Left colon (tissue), 2 donors: ENCODE measurements at regions not wholly inside any gene's neighbourhood (a gene's known extent, or its start where the extent isn't known, plus 50 kb on each side); places are given as distances from the start of the nearest gene placed in this dataset.
"Not testable (repeated sequence)": the region's sequence is repeated elsewhere in the genome, so short reads cannot be mapped to it uniquely, and the experiment has no call there.

Source experiments
- ATAC-seq: fragments of 200-7000 bp; cut with Tn5 transposase; one replicate; pipeline ENCODE4 v1.9.1; 2020; ENCODE audit warnings: mild to moderate bottlenecking, moderate library complexity
- DNase-seq, 2 donors: peaks; one replicate each; pipeline ENCODE4 v3.0.0-alpha.2; 2020
- intact Hi-C, 2 donors: fragments of 100-400 bp; cut with DNase I in 1 of 2; cut with micrococcal nuclease in 1 of 2; formaldehyde crosslinking; loops; one replicate each; pipeline versions ENCODE4 v1.11.2 to v1.14.0; 2022; cut with DNase I, micrococcal nuclease
- donor health status: DM: no; HTN: no; CAD: no.
- donor health status: DM: yes; HTN: yes; CAD: no.

GRCh38 chr13:75986818-75987217 is 350.7 kb downstream of the LMO7 start:
- no peak for ATAC-seq
- intact Hi-C loops, result no loop called here
- DNase-seq, result no peak

- no peak for DNase-seq
- no peak for ATAC-seq
- intact Hi-C loops, result no loop called here
Measured at GRCh38 chr13:75985132-75985531, 349.0 kb downstream of the LMO7 start.

GRCh38 chr13:75978818-75979217 is 342.7 kb downstream of the LMO7 start:
- DNase-seq, result no peak
- ATAC-seq, result no peak
- intact Hi-C loops, result no loop called here

- intact Hi-C loops, result no loop called here
- no peak for DNase-seq
- ATAC-seq, result no peak
Measured at GRCh38 chr13:75968103-75968838, 332.1 kb downstream of the LMO7 start.

GRCh38 chr13:75963302-75963701 is 327.2 kb downstream of the LMO7 start:
- intact Hi-C loops, result no loop called here
- DNase-seq (no peak), ATAC-seq (no peak)

GRCh38 chr13:75961911-75962310 is 325.8 kb downstream of the LMO7 start:
- DNase-seq, result no peak
- intact Hi-C loops, result no loop called here
- ATAC-seq, result no peak

- no peak for DNase-seq
- intact Hi-C loops, result no loop called here
- ATAC-seq, result no peak
Measured at GRCh38 chr13:75960538-75960994, 324.4 kb downstream of the LMO7 start.

GRCh38 chr13:75959861-75960481 is 323.8 kb downstream of the LMO7 start:
- no peak for DNase-seq
- ATAC-seq, result no peak
- intact Hi-C loops, result no loop called here

- intact Hi-C loops, DNase-seq, ATAC-seq: not testable (repeated sequence)
Measured at GRCh38 chr13:75953589-75953988, 317.5 kb downstream of the LMO7 start.

GRCh38 chr13:75947448-75947847 is 311.3 kb downstream of the LMO7 start:
- intact Hi-C loops, result no loop called here
- no peak for ATAC-seq
- DNase-seq, result no peak

GRCh38 chr13:75946536-75947284 is 310.6 kb downstream of the LMO7 start:
- ATAC-seq, result no peak
- no peak for DNase-seq
- intact Hi-C loops, result no loop called here

- DNase-seq (no peak), ATAC-seq (no peak)
- intact Hi-C loops, result no loop called here
Measured at GRCh38 chr13:75945841-75946482, 309.8 kb downstream of the LMO7 start.

- intact Hi-C loops, result no loop called here
- no peak for ATAC-seq
- DNase-seq, result no peak
Measured at GRCh38 chr13:75938811-75939560, 302.9 kb downstream of the LMO7 start.

GRCh38 chr13:75936791-75937190 is 300.7 kb downstream of the LMO7 start:
- no peak for DNase-seq

GRCh38 chr13:75935805-75936204 is 299.7 kb downstream of the LMO7 start:
- intact Hi-C loops, result no loop called here
- no peak for DNase-seq
- ATAC-seq, result no peak

More at GRCh38 chr13:75936791-75937190, 300.7 kb downstream of the LMO7 start:
- ATAC-seq, result no peak
- intact Hi-C loops, result no loop called here

- no peak for DNase-seq
- intact Hi-C loops, result no loop called here
- ATAC-seq, result no peak
Measured at GRCh38 chr13:75934889-75935288, 298.8 kb downstream of the LMO7 start.

- no peak for DNase-seq
- intact Hi-C loops, result no loop called here
- no peak for ATAC-seq
Measured at GRCh38 chr13:75932636-75933035, 296.5 kb downstream of the LMO7 start.

- intact Hi-C loops, result no loop called here
- no peak for DNase-seq
- ATAC-seq, result no peak
Measured at GRCh38 chr13:75931116-75931515, 295.0 kb downstream of the LMO7 start.

- ATAC-seq (no peak), DNase-seq (no peak)
- intact Hi-C loops, result no loop called here
Measured at GRCh38 chr13:75929076-75929475, 292.9 kb downstream of the LMO7 start.
